ENCODE measurements at regions not wholly inside any gene's neighbourhood (a gene's known extent, or its start where the extent isn't known, plus 50 kb on each side); places are given as distances from the start of the nearest gene placed in this dataset.

DNA sequence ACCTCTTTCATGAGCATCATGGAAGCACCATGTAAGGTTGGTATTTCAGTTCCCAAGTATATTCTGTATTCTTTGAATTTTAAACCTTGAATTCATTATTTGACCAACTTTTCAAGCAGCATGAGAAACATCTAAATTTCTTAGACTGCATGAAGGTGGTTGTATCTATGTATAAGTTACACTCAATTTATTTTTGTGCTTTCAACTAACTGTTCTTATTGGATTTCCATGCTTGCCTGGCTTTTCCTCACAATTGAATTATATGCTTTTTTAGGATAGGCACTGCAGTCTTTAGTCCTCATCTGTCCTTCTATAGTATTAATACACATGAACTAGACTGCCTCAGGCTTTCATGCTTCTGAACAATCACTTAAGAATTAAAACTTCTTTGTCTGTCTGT, 134.0 kb downstream of the CEP120 start (continued):
- TF ChIP-seq ZBTB33 (IDR thresholded peaks at IDR 0.05) (no peak), ZNF384 (IDR thresholded peaks at IDR 0.05; ENCODE audit: borderline replicate concordance, low read depth, low read length) (no peak), SREBF2 (IDR thresholded peaks at IDR 0.05; ENCODE audit: low read length) (no peak)

- intact Hi-C loops (cut with micrococcal nuclease; ENCODE audit: unreplicated experiment): no loop called here
- H2AFZ ChIP-seq (ENCODE audit: control insufficient read depth, low read depth, low read length): no peak overlapping the region
- no peaks in the 10 kb centered on the region for H3K4me1 ChIP-seq (ENCODE audit: control insufficient read depth, insufficient read depth, low read length)
- FAIRE-seq: no peak
- H3K9ac ChIP-seq (ENCODE audit: control insufficient read depth, insufficient read depth, low read length): no peak overlapping the region
- BruUV-seq (replicated peaks): no TSS peak
- peaks cover 0 to 2% of the 10 kb centered on the region in 2 experiments; a peak in 2 of 4 replicates for H3K27me3 ChIP-seq (replicated peaks in 1 of 2; ENCODE audit: control insufficient read depth in 2 of 2, insufficient read depth in 2 of 2, low read length in 1 of 2)
- H3K36me3 ChIP-seq (ENCODE audit: control insufficient read depth in 2 of 2, insufficient read depth in 2 of 2, low read length in 1 of 2): no peaks in the 10 kb centered on the region
- ChIA-PET CTCF (interaction anchor here (0.5 kb wide), 1 partner anchor 1322 kb away, joined by 3 read pairs; no protein-coding TSS in a partner anchor), RAD21 (ENCODE audit: unreplicated experiment) (no interaction called here), SMC1A (ENCODE audit: uncharacterized antibody, unreplicated experiment) (interaction anchor here (1.2 kb wide), 1 partner anchor 10 kb away, joined by 5 read pairs; no protein-coding TSS in a partner anchor), POLR2A (no interaction called here)
- H3K9me3 ChIP-seq (replicated peaks; ENCODE audit: control insufficient read depth, insufficient read depth, low read length): no peaks in the 10 kb centered on the region
- in situ Hi-C loops (cut with MboI): no loop called here
- no peak overlapping the region for H3K4me3 ChIP-seq
- no peaks in the 10 kb centered on the region for H4K20me1 ChIP-seq (ENCODE audit: control insufficient read depth, insufficient read depth)
- no peak for TF ChIP-seq SP1 (IDR thresholded peaks at IDR 0.05; ENCODE audit: low read depth, low read length)
- TF ChIP-seq KDM1A (IDR thresholded peaks at IDR 0.05; ENCODE audit: borderline replicate concordance): no peak
- no peak for TF ChIP-seq MXI1 (IDR thresholded peaks at IDR 0.05; ENCODE audit: low read depth, low read length)
- no peak for DNase-seq (ENCODE audit: low read depth, low spot score)
- no peak for ATAC-seq
- H3K27ac ChIP-seq (ENCODE audit: control insufficient read depth, insufficient read depth): no peak overlapping the region
- no peak overlapping the region for H3K4me2 ChIP-seq (ENCODE audit: control insufficient read depth, insufficient read depth)
- no peaks in the 10 kb centered on the region for H3K79me2 ChIP-seq (ENCODE audit: control insufficient read depth, insufficient read depth, low read length)
These were observed 135.3 kb downstream of the CEP120 start for GRCh38 chr5:123287881-123288280.

Measured in GM12878 (cell line).